HepG2 (cell line): ENCODE measurements at regions not wholly inside any gene's neighbourhood (a gene's known extent, or its start where the extent isn't known, plus 50 kb on each side); places are given as distances from the start of the nearest gene placed in this dataset.
A peak's percentile ranks its signal among the peaks of the same experiment; 100 is the strongest.

Experiments
- ARID2 ChIP-seq: sonication (generic); formaldehyde crosslinking; IDR thresholded peaks from 2 replicates; pipeline ENCODE4 v1.8.1; 2022; ENCODE audit warnings: mild to moderate bottlenecking, missing genetic modification reagents, borderline replicate concordance
- ATF5 ChIP-seq: sonication (generic); formaldehyde crosslinking; IDR thresholded peaks from 2 replicates; pipeline ENCODE4 v1.4.0; 2020; ENCODE audit warnings: mild to moderate bottlenecking, low read depth, missing genetic modification reagents
- CEBPB ChIP-seq: IDR thresholded peaks from 2 replicates; pipeline ENCODE4 v1.6.1; 2011; ENCODE audit warnings: low read depth, low read length, improper control_type of control experiment, borderline replicate concordance
- HNF1B ChIP-seq: sonication (generic); formaldehyde crosslinking; IDR thresholded peaks from 2 replicates; pipeline ENCODE4 v1.5.1; 2020; ENCODE audit warnings: mild to moderate bottlenecking, moderate library complexity, missing genetic modification reagents
- KDM6A ChIP-seq: IDR thresholded peaks from 2 replicates; pipeline ENCODE4 v1.6.1; 2016; ENCODE audit warnings: low read depth
- KLF13 ChIP-seq: sonication (generic); formaldehyde crosslinking; IDR thresholded peaks from 2 replicates; pipeline ENCODE4 v1.4.0; 2020; ENCODE audit warnings: mild to moderate bottlenecking, missing genetic modification reagents
- NCOA1 ChIP-seq: sonication (generic); formaldehyde crosslinking; IDR thresholded peaks from 2 replicates; pipeline ENCODE4 v1.9.0; 2021; ENCODE audit warnings: missing genetic modification reagents
- NR2F6 ChIP-seq, 2 experiments: IDR thresholded peaks; 2 replicates each; pipeline ENCODE4 v1.6.1; 2016; ENCODE audit warnings: antibody characterized with exemption in 1 of 2, mild to moderate bottlenecking in 1 of 2
- PAF1 ChIP-seq: IDR thresholded peaks from 2 replicates; pipeline ENCODE4 v1.6.1; 2016; ENCODE audit warnings: missing genetic modification reagents, missing compliant biosample characterization
- PLSCR1 ChIP-seq: sonication (generic); formaldehyde crosslinking; IDR thresholded peaks from 2 replicates; pipeline ENCODE4 v1.5.0; 2020; ENCODE audit warnings: missing genetic modification reagents, mild to moderate bottlenecking, borderline replicate concordance
- RBFOX2 ChIP-seq: fragments of 200-400 bp; formaldehyde crosslinking; IDR thresholded peaks from 2 replicates; pipeline ENCODE4 v1.6.1; 2017; ENCODE audit warnings: low read depth, mild to moderate bottlenecking, low read length
- SAP130 ChIP-seq: IDR thresholded peaks from 2 replicates; pipeline ENCODE4 v1.6.1; 2016; ENCODE audit warnings: low read depth
- SSRP1 ChIP-seq: IDR thresholded peaks from 2 replicates; pipeline ENCODE4 v1.6.1; 2016; ENCODE audit warnings: control low read depth
- STAG1 ChIP-seq: sonication (generic); formaldehyde crosslinking; IDR thresholded peaks from 2 replicates; pipeline ENCODE4 v1.4.0; 2020; ENCODE audit warnings: missing genetic modification reagents
- TBP ChIP-seq: sonication (generic); formaldehyde crosslinking; IDR thresholded peaks from 2 replicates; pipeline ENCODE4 v1.5.0; 2020; ENCODE audit warnings: missing genetic modification reagents
- TFAP4 ChIP-seq: sonication (generic); IDR thresholded peaks from 2 replicates; pipeline ENCODE4 v1.6.1; 2016; ENCODE audit warnings: low read depth, borderline replicate concordance
- ZBTB43 ChIP-seq: sonication (generic); formaldehyde crosslinking; conservative IDR thresholded peaks from 2 replicates; pipeline ENCODE4 v1.4.0; 2020; ENCODE audit warnings: missing genetic modification reagents
- ZNF432 ChIP-seq: sonication (generic); formaldehyde crosslinking; IDR thresholded peaks from 2 replicates; pipeline ENCODE4 v1.5.0; 2020; ENCODE audit warnings: missing genetic modification reagents, mild to moderate bottlenecking, borderline replicate concordance
- ZNF773 ChIP-seq: sonication (generic); formaldehyde crosslinking; IDR thresholded peaks from 2 replicates; pipeline ENCODE4 v1.4.0; 2020; ENCODE audit warnings: missing genetic modification reagents, borderline replicate concordance
- ZSCAN30 ChIP-seq: sonication (generic); formaldehyde crosslinking; IDR thresholded peaks from 2 replicates; pipeline ENCODE4 v1.5.0; 2020; ENCODE audit warnings: mild to moderate bottlenecking, missing genetic modification reagents
- TF ChIP-seq, protein P1 (sequence below): sonication (generic); formaldehyde crosslinking; IDR thresholded peaks from 2 replicates; pipeline ENCODE4 v1.5.0; 2020; ENCODE audit warnings: mild to moderate bottlenecking, missing genetic modification reagents

GRCh38 chrX:39956803-39957394 is 140.9 kb downstream of the BCOR start (continued):
- TF ChIP-seq HNF1B = no peak; the same call in 1 of the 2 replicates
- TF ChIP-seq PLSCR1 (CRISPR knock-in tag) = no peak
- no peak for TF ChIP-seq ATF5 (CRISPR knock-in tag)
- TF ChIP-seq ZNF432 (CRISPR knock-in tag) = no peak
- TF ChIP-seq, protein P1, sequence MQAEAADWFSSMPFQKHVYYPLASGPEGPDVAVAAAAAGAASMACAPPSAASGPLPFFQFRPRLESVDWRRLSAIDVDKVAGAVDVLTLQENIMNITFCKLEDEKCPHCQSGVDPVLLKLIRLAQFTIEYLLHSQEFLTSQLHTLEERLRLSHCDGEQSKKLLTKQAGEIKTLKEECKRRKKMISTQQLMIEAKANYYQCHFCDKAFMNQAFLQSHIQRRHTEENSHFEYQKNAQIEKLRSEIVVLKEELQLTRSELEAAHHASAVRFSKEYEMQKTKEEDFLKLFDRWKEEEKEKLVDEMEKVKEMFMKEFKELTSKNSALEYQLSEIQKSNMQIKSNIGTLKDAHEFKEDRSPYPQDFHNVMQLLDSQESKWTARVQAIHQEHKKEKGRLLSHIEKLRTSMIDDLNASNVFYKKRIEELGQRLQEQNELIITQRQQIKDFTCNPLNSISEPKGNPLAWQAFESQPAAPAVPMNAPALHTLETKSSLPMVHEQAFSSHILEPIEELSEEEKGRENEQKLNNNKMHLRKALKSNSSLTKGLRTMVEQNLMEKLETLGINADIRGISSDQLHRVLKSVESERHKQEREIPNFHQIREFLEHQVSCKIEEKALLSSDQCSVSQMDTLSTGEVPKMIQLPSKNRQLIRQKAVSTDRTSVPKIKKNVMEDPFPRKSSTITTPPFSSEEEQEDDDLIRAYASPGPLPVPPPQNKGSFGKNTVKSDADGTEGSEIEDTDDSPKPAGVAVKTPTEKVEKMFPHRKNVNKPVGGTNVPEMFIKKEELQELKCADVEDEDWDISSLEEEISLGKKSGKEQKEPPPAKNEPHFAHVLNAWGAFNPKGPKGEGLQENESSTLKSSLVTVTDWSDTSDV (CRISPR knock-in tag) = no peak
- no peak for TF ChIP-seq ZNF773 (CRISPR knock-in tag)
- TF ChIP-seq PAF1 (CRISPR knock-in tag) = no peak
- TF ChIP-seq ZBTB43 (CRISPR knock-in tag) = no peak
- TF ChIP-seq ARID2 (CRISPR knock-in tag) = no peak
- no peak for TF ChIP-seq KLF13 (CRISPR knock-in tag)
- TF ChIP-seq NCOA1 (CRISPR knock-in tag) = no peak
- peak; percentile 24; the same call in 1 of the 2 replicates for TF ChIP-seq SAP130 (CRISPR knock-in tag)
- TF ChIP-seq SSRP1 (CRISPR knock-in tag) = no peak
- TF ChIP-seq TFAP4 = peak; percentile 11; the same call in 1 of the 2 replicates
- TF ChIP-seq KDM6A (CRISPR knock-in tag) = no peak
- no peak for TF ChIP-seq NR2F6 (IDR thresholded peaks at IDR 0.05)
- peak; percentile 48; the same call in 1 of the 2 replicates for TF ChIP-seq NR2F6 (CRISPR knock-in tag; IDR thresholded peaks at IDR 0.05)
- peak; percentile 59; the same call in 1 of the 2 replicates for TF ChIP-seq CEBPB
- TF ChIP-seq RBFOX2 = no peak
- peak; percentile 61 for TF ChIP-seq STAG1
- TF ChIP-seq TBP (CRISPR knock-in tag) = no peak
- no peak for TF ChIP-seq ZSCAN30 (CRISPR knock-in tag)
